Osteoblast (primary cell): ENCODE measurements at regions not wholly inside any gene's neighbourhood (a gene's known extent, or its start where the extent isn't known, plus 50 kb on each side); places are given as distances from the start of the nearest gene placed in this dataset.
A peak's percentile ranks its signal among the peaks of the same experiment; 100 is the strongest.

Experiments used
- DNase-seq: peaks from one replicate; pipeline ENCODE4 v3.0.0; 2011; ENCODE audit warnings: low spot score, mixed read lengths; ENCODE audit not compliant: insufficient read length; ENCODE audit errors: missing footprints
- H2AFZ ChIP-seq: 2 replicates; pipeline ENCODE4 v1.6.0; 2011; ENCODE audit warnings: mild to moderate bottlenecking, low read length
- H3K27ac ChIP-seq: 2 replicates; pipeline ENCODE4 v1.5.1; 2011; ENCODE audit warnings: mild to moderate bottlenecking, low read depth, low read length, moderate library complexity
- H3K27me3 ChIP-seq: 2 replicates; pipeline ENCODE4 v1.6.0; 2012; ENCODE audit warnings: mild to moderate bottlenecking, control low read depth, inconsistent platforms, low read length, moderate library complexity; ENCODE audit not compliant: insufficient read depth
- H3K36me3 ChIP-seq: 2 replicates; pipeline ENCODE4 v1.5.1; 2011; ENCODE audit warnings: mild to moderate bottlenecking, low read length, control low read depth, moderate library complexity; ENCODE audit not compliant: insufficient read depth
- H3K4me1 ChIP-seq: 2 replicates; pipeline ENCODE4 v1.5.1; 2011; ENCODE audit warnings: mild to moderate bottlenecking, low read length, control low read depth, moderate library complexity; ENCODE audit not compliant: insufficient read depth
- H3K4me2 ChIP-seq: 2 replicates; pipeline ENCODE4 v1.6.0; 2011; ENCODE audit warnings: mild to moderate bottlenecking, low read length; ENCODE audit not compliant: insufficient read depth
- H3K4me3 ChIP-seq: fragments of 200-600 bp; sonication (generic); 3 replicates; pipeline ENCODE4 v1.5.1; 2012; ENCODE audit warnings: mild to moderate bottlenecking, low read length, inconsistent platforms; ENCODE audit not compliant: insufficient read depth
- H3K79me2 ChIP-seq: 2 replicates; pipeline ENCODE4 v1.6.0; 2012; ENCODE audit warnings: mild to moderate bottlenecking, low read length, control low read depth, inconsistent platforms; ENCODE audit not compliant: insufficient read depth
- H3K9me3 ChIP-seq: 2 replicates; pipeline ENCODE4 v1.5.1; 2011; ENCODE audit warnings: low read depth, low read length, control low read depth
- H4K20me1 ChIP-seq: 2 replicates; pipeline ENCODE4 v1.6.0; 2012; ENCODE audit warnings: mild to moderate bottlenecking, low read length, control low read depth; ENCODE audit not compliant: insufficient read depth
- TF ChIP-seq, protein P1 (sequence below): IDR thresholded peaks from 2 replicates; pipeline ENCODE4 v1.5.1; 2011; ENCODE audit warnings: mild to moderate bottlenecking, low read depth, low read length, moderate library complexity; ENCODE audit errors: extremely low read depth

DNA sequence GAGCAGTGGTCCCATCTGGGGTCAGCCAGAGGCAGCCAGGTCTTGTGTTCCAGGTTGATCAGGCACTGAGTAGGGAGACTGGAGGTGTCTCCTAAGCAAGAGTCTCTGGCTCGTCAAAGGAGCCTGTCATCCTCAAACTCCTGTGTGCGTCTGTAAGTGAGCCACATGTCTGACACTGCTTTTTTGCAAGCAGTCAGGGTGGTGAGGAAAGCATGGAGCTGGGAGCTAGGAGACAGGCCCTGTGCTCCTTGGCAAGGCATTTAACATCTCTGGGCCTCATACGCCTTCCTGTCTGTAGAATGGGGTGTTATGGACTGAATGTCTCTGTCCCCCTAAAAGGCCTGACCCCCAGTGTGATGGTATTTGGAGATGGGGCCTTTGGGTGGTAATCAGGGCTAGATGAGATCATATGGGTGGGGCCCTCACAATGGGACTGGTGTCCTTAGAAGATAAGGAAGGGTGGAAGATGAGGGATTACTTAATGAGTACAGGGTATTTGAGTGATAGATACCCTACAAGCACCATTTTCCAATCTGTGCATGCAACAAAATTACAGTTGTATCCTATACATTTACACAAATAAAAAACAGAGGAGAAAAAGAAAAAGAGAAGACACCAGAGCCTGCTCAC, 53.0 kb downstream of the ARL6IP4 start:
- Histone ChIP-seq H3K27ac (peak overlapping the region; percentile 43), H4K20me1 (peaks cover 2% of the 10 kb centered on the region), H3K4me1 (peaks cover 5% of the 10 kb centered on the region), H3K4me3 (no peak overlapping the region), H2AFZ (no peak overlapping the region), H3K27me3 (no peaks in the 10 kb centered on the region), H3K79me2 (no peaks in the 10 kb centered on the region), H3K4me2 (no peak overlapping the region), H3K36me3 (peaks cover 6% of the 10 kb centered on the region), H3K9me3 (no peaks in the 10 kb centered on the region)
- TF ChIP-seq, protein P1, sequence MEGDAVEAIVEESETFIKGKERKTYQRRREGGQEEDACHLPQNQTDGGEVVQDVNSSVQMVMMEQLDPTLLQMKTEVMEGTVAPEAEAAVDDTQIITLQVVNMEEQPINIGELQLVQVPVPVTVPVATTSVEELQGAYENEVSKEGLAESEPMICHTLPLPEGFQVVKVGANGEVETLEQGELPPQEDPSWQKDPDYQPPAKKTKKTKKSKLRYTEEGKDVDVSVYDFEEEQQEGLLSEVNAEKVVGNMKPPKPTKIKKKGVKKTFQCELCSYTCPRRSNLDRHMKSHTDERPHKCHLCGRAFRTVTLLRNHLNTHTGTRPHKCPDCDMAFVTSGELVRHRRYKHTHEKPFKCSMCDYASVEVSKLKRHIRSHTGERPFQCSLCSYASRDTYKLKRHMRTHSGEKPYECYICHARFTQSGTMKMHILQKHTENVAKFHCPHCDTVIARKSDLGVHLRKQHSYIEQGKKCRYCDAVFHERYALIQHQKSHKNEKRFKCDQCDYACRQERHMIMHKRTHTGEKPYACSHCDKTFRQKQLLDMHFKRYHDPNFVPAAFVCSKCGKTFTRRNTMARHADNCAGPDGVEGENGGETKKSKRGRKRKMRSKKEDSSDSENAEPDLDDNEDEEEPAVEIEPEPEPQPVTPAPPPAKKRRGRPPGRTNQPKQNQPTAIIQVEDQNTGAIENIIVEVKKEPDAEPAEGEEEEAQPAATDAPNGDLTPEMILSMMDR: no peak
- no peak for DNase-seq

DNA sequence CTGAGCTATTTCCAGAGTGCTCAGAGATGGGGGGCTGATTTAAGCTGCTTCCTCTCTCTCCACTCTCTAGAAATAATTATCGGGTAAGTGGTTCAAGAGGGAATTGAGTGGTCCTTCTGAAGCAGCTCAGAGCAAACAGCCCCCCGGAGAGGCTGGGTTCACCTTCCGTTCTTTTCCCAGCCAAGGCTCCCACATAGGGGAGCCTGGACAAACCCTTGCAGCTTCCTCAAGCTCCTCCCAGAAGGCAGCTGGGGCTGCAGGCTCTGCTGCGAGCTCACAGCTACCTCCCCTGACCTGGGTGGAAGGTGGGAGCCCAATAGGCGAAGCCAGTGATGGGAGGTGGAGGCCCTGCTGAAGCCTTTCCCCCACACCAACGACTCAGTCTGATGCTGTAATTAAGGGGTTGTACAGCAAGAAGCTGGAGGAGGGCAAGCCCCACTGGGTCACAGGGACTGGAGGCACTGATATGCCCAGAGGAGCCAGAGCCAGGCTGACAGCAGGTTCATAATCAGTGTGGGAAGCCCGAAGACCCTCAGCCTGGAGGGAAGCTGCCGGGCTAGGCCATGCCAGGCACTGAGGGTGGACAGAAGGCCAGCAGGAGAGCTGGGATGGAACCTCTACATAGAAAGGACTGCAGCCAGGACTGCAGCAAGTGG, 52.4 kb downstream of the ARL6IP4 start:
- Histone ChIP-seq H3K4me2 (no peak overlapping the region), H4K20me1 (peaks cover 2% of the 10 kb centered on the region), H3K4me1 (peaks cover 5% of the 10 kb centered on the region), H2AFZ (no peak overlapping the region), H3K36me3 (peaks cover 6% of the 10 kb centered on the region), H3K27ac (no peak overlapping the region), H3K9me3 (no peaks in the 10 kb centered on the region), H3K79me2 (no peaks in the 10 kb centered on the region), H3K27me3 (no peaks in the 10 kb centered on the region), H3K4me3 (no peak overlapping the region)
- DNase-seq: no peak
- TF ChIP-seq, protein P1: no peak
